SK-N-MC (cell line): ENCODE measurements at regions not wholly inside any gene's neighbourhood (a gene's known extent, or its start where the extent isn't known, plus 50 kb on each side); places are given as distances from the start of the nearest gene placed in this dataset.
"Not testable (repeated sequence)": the region's sequence is repeated elsewhere in the genome, so short reads cannot be mapped to it uniquely, and the experiment has no call there.

Source experiments
- DNase-seq: peaks from one replicate; pipeline ENCODE4 v3.0.0-alpha.2; 2011; ENCODE audit warnings: low read depth, low spot score
- H3K27ac ChIP-seq: fragments of 200-600 bp; sonication (generic); 2 replicates; pipeline ENCODE4 v1.5.1; 2016; ENCODE audit warnings: mixed run types
- H3K36me3 ChIP-seq: fragments of 200-600 bp; sonication (generic); 2 replicates; pipeline ENCODE4 v1.6.1; 2017; ENCODE audit warnings: antibody characterized with exemption, low read length, mixed read lengths; ENCODE audit not compliant: insufficient read depth
- H3K4me3 ChIP-seq: fragments of 200-600 bp; sonication (generic); 2 replicates; pipeline ENCODE4 v1.5.1; 2016
- H3K9ac ChIP-seq: fragments of 200-600 bp; sonication (generic); 2 replicates; pipeline ENCODE4 v1.8.0; 2017; ENCODE audit warnings: mixed run types, mixed read lengths; ENCODE audit not compliant: insufficient read length
- H3K9me3 ChIP-seq: fragments of 200-600 bp; sonication (generic); 2 replicates; pipeline ENCODE4 v1.6.1; 2017; ENCODE audit warnings: low read depth, mild to moderate bottlenecking, antibody characterized with exemption, low read length, moderate library complexity, mixed read lengths
- EZH2 ChIP-seq: fragments of 200-600 bp; sonication (generic); IDR thresholded peaks from one replicate; pipeline ENCODE4 v1.6.1; 2017; ENCODE audit warnings: antibody characterized with exemption
- FOXP2 ChIP-seq: optimal IDR thresholded peaks from 2 replicates; pipeline ENCODE3; 2011; ENCODE audit warnings: mild to moderate bottlenecking, moderate library complexity; ENCODE audit not compliant: insufficient read depth; ENCODE audit errors: extremely low read length, control extremely low read depth
- POLR2AphosphoS5 ChIP-seq: IDR thresholded peaks from 2 replicates; pipeline ENCODE4 v1.6.1; 2012; ENCODE audit warnings: mild to moderate bottlenecking, low read depth, low read length, borderline replicate concordance

DNA sequence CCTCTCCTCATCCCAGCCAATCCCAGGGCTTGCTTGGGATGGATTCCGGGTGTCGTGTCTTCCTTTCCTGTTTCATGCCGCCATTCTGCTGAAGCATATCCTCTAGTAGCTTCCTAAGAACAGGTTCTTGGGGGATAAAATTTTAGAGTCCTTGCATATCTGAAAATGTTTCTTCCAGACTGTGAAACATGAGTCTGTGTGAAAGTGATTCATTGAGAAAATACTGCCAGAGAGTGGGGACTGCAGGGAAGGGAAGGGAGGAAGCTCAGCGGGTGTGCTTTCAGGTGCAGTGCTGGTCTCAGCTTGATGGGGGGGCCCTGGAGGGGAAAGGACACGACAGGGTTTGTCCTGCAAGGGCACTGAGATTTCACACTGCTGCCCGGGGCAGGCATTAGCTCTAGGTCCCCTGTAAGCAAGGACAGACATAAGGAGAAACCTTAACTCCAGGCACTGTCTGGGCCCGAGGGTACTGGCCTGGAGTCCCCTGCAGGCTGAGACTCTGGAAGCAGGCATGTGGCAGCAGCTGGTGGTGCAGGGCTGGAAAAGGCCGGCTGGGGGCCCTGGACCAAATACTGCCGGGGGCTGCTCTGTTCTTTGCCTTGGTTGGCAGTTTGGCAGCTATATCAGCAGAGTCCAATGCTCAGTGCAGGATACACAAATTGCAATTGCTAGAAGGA, 97.6 kb upstream of the HS6ST1 start:
- TF ChIP-seq FOXP2 = no peak
- no peak for TF ChIP-seq POLR2AphosphoS5
- TF ChIP-seq EZH2 = no peak

DNA sequence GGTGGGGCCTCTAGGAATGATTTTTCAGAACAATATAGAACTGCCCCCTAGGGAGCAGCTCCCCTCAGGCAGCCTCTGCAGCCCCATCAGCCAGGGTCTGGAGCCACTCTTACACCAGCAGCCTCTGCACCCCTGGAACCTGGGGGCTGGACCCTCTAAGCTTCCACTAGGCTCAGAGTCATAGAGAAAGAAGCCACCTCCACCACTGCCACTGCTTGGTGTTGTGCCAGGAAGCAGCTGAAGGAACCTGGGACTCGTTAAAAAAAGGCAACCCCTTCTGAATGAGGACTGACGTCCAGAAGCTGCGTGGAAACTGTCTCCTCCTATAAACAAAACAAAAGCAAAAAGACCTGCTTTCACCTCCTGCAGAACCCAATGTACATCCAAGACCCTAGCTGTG, 98.1 kb upstream of the HS6ST1 start:
- TF ChIP-seq FOXP2 (no peak), POLR2AphosphoS5 (no peak), EZH2 (no peak)
- Histone ChIP-seq H3K4me3 (no peak overlapping the region), H3K9me3 (no peaks in the 10 kb centered on the region), H3K36me3 (no peaks in the 10 kb centered on the region), H3K27ac (no peak overlapping the region), H3K9ac (no peak overlapping the region)
- DNase-seq = no peak

More for the DNA sequence above, 97.6 kb upstream of the HS6ST1 start:
- DNase-seq = no peak
- Histone ChIP-seq H3K9ac (no peak overlapping the region), H3K27ac (no peak overlapping the region), H3K36me3 (no peaks in the 10 kb centered on the region), H3K4me3 (no peak overlapping the region), H3K9me3 (no peaks in the 10 kb centered on the region)

DNA sequence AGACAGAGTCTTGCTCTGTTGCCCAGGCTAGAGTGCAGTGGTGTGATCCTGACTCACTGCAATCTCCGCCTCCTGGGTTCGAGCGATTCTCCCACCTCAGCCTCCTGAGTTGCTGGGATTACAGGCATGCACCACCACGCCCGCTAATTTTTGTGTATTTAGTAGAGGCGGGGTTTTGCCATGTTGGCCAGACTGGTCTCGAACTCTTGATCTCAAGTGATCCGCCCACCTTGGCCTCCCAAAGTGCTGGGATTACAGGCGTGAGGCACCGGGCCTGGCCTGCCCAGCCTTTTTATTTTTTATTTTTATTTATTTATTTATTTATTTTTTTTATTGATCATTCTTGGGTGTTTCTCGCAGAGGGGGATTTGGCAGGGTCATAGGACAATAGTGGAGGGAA, 98.6 kb upstream of the HS6ST1 start:
- not testable (repeated sequence) for H3K9me3 ChIP-seq, H3K27ac ChIP-seq, H3K4me3 ChIP-seq, H3K36me3 ChIP-seq, H3K9ac ChIP-seq, DNase-seq

DNA sequence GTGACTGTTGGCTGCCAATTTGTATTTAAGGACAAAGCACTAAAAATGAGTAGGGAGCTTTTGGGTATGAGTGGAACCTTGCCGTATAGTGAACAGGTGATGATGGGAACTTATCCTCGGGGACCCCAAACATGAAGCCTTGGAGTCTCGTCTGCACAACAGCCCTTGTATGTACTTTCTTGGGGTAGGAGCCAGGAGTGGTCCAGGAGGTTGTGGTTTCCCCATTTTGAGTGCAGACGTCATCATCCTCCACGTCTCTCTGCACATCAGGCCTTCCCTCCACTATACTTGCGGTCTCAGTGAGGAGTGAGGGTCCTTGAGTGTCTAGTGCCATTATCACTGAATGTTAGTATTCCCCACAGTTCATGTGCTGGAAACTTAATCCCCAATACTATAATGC, 101.5 kb upstream of the HS6ST1 start:
- DNase-seq = no peak
- Histone ChIP-seq H3K36me3 (no peaks in the 10 kb centered on the region), H3K9ac (no peak overlapping the region), H3K9me3 (no peaks in the 10 kb centered on the region), H3K4me3 (no peak overlapping the region), H3K27ac (no peak overlapping the region)
- TF ChIP-seq FOXP2 (no peak), POLR2AphosphoS5 (no peak), EZH2 (no peak)

DNA sequence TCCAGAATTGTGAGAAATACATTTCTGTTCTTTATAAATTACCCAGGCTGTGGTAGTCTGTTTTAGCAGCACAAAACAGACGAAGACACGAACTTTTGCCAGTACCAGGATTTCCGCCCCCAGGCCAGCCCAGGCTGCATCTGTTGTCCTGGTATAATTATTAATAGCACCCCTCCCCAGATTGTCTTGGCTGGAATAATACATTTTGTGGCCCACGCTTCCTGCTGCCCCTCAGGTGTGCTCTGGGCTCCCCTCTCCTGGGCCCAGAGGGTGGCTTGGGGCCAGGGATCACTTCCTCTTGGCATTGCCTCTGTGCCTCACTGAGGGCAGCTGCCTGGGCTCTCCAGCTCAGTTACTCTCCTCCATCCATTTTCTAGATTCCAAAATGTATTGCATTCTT, 102.1 kb upstream of the HS6ST1 start:
- H3K27ac ChIP-seq = no peak overlapping the region
- H3K36me3 ChIP-seq = no peaks in the 10 kb centered on the region
- H3K9ac ChIP-seq = no peak overlapping the region
- H3K9me3 ChIP-seq = no peaks in the 10 kb centered on the region
- no peak for TF ChIP-seq EZH2
- TF ChIP-seq POLR2AphosphoS5 = no peak
- TF ChIP-seq FOXP2 = no peak
- DNase-seq = no peak
- no peak overlapping the region for H3K4me3 ChIP-seq

DNA sequence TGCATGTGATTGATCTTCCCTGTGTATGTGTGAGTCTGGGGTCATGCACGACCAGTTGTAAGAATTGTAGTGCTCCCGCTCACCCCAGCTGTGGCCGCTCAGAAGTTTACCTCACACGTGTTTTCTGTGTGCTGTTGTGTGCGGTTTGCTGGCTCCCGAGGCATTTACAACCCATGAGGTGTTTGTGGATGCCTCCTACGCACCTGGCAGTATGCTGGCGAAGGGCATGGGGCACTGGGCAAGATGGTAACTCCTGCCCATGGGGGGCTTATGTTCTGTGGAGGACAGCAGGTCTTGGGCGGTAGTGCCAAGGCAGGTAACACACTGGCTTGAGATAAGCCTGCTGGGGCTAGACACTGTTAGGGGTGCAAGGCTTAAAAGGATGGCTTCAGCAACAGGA, 102.6 kb upstream of the HS6ST1 start:
- Histone ChIP-seq H3K36me3 (no peaks in the 10 kb centered on the region), H3K9ac (no peak overlapping the region), H3K9me3 (no peaks in the 10 kb centered on the region), H3K27ac (no peak overlapping the region), H3K4me3 (no peak overlapping the region)
- DNase-seq = no peak
- TF ChIP-seq FOXP2 = no peak
- no peak for TF ChIP-seq EZH2
- TF ChIP-seq POLR2AphosphoS5 = no peak

DNA sequence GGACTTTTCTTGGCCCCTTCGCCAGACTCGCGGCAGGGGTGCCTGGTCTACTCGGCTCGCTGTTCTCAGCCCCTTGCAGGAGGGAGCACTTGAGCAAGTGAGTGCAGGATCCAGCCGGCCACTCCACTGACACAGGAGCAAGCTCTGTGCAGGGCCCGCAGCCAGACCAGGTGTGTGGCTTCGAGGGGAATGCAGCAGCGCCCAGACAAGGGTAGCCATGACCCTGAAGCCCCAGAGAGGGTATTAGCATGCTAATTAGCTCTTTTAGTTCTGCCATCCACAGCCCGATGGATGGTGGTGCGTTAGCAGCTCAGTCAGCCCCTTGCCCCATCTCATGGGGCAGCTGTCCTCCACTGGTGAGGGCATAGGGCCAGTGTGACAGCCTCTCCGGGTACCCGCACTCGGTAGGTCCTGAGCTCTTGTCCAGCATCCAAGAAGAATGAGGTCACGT, 103.2 kb upstream of the HS6ST1 start:
- Histone ChIP-seq H3K9me3 (no peaks in the 10 kb centered on the region), H3K9ac (no peak overlapping the region), H3K4me3 (no peak overlapping the region), H3K36me3 (no peaks in the 10 kb centered on the region), H3K27ac (no peak overlapping the region)
- no peak for DNase-seq
- TF ChIP-seq POLR2AphosphoS5 (no peak), EZH2 (no peak), FOXP2 (no peak)

DNA sequence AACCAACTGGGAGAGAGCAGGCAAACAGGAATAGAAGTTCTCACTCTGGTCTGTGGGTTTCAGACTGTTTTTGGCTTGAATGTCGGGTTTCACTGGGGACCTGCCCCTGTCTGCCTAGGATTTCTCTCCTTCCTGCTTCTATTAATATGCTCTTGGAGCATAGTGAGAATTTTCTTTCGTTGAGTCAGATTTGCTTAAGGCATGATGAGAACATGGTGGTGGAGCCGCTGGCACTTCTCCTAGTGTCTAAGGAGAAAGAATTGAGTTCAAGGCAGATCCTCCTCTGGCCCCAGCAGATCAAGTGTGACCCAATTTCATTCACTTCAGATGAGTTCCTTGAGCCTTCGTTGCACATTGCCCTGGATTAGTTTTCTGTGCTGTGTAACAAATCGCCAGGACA, 103.9 kb upstream of the HS6ST1 start:
- Histone ChIP-seq H3K4me3 (no peak overlapping the region), H3K36me3 (no peaks in the 10 kb centered on the region), H3K27ac (no peak overlapping the region), H3K9me3 (no peaks in the 10 kb centered on the region), H3K9ac (no peak overlapping the region)
- DNase-seq = no peak
- TF ChIP-seq EZH2 (no peak), POLR2AphosphoS5 (no peak), FOXP2 (no peak)

DNA sequence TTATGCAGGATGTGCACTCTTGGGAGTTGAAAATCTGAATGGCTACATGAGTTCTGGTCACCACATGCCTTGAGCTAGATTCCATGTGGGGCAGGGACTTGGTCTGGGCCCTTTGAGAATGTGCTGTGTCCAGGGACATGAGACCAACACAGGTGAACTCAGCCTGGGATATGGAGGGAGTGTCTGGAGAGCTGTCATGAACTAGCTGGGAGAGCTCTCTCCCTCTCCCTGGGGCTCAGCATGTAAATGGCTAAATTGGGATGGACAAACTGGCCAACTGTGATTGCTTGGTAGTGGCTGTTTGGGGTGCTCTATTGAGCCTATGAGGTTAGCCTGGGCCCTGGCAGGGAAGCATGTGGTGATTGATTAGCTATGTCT, 105.1 kb upstream of the HS6ST1 start:
- DNase-seq = no peak
- no peak overlapping the region for H3K27ac ChIP-seq
- no peak for TF ChIP-seq FOXP2
- TF ChIP-seq POLR2AphosphoS5 = no peak
- no peak for TF ChIP-seq EZH2
- no peak overlapping the region for H3K9ac ChIP-seq
- no peak overlapping the region for H3K4me3 ChIP-seq
- H3K9me3 ChIP-seq = no peaks in the 10 kb centered on the region
- H3K36me3 ChIP-seq = no peaks in the 10 kb centered on the region
